HG03571 (cell line): ENCODE measurements at regions not wholly inside any gene's neighbourhood (a gene's known extent, or its start where the extent isn't known, plus 50 kb on each side); places are given as distances from the start of the nearest gene placed in this dataset.
"Not testable (repeated sequence)": the region's sequence is repeated elsewhere in the genome, so short reads cannot be mapped to it uniquely, and the experiment has no call there.

Experiments used
- ATAC-seq: cut with Tn5 transposase; IDR thresholded peaks from one replicate; pipeline ENCODE4 v1.9.1; 2021; ENCODE audit not compliant: unreplicated experiment

GRCh38 chr7:91397612-91398011, 133.4 kb downstream of the FZD1 start:
- no peak for ATAC-seq

GRCh38 chr7:91398341-91398740, 134.1 kb downstream of the FZD1 start:
- ATAC-seq: no peak

- ATAC-seq: no peak
Observed at GRCh38 chr7:91405092-91405788, 141.0 kb downstream of the FZD1 start.

GRCh38 chr7:91405873-91406272, 141.6 kb downstream of the FZD1 start:
- ATAC-seq: not testable (repeated sequence)

GRCh38 chr7:91407942-91408341, 143.7 kb downstream of the FZD1 start:
- no peak for ATAC-seq

GRCh38 chr7:91408388-91409154, 144.3 kb downstream of the FZD1 start:
- no peak for ATAC-seq

- no peak for ATAC-seq
Observed at GRCh38 chr7:91411060-91411459, 146.8 kb downstream of the FZD1 start.

GRCh38 chr7:91412298-91412697, 148.1 kb downstream of the FZD1 start:
- ATAC-seq: no peak

GRCh38 chr7:91414734-91415133, 150.5 kb downstream of the FZD1 start:
- no peak for ATAC-seq

GRCh38 chr7:91416155-91416865, 152.1 kb downstream of the FZD1 start:
- ATAC-seq: no peak

GRCh38 chr7:91420606-91421005, 156.4 kb downstream of the FZD1 start:
- no peak for ATAC-seq

GRCh38 chr7:91421018-91421417, 156.8 kb downstream of the FZD1 start:
- no peak for ATAC-seq

GRCh38 chr7:91424371-91424770, 160.1 kb downstream of the FZD1 start:
- ATAC-seq: no peak

GRCh38 chr7:91425149-91425548, 160.9 kb downstream of the FZD1 start:
- no peak for ATAC-seq

GRCh38 chr7:91427051-91427450, 162.8 kb downstream of the FZD1 start:
- ATAC-seq: no peak

GRCh38 chr7:91431601-91432000, 167.4 kb downstream of the FZD1 start:
- no peak for ATAC-seq

GRCh38 chr7:91434836-91435235, 170.6 kb downstream of the FZD1 start:
- no peak for ATAC-seq

GRCh38 chr7:91435381-91436059, 171.3 kb downstream of the FZD1 start:
- ATAC-seq: no peak

- ATAC-seq: no peak
Observed at GRCh38 chr7:91436655-91437054, 172.4 kb downstream of the FZD1 start.

GRCh38 chr7:91440198-91440597, 176.0 kb downstream of the FZD1 start:
- not testable (repeated sequence) for ATAC-seq

- no peak for ATAC-seq
Observed at GRCh38 chr7:91443862-91444261, 179.6 kb downstream of the FZD1 start.
